ENCODE measurements at regions not wholly inside any gene's neighbourhood (a gene's known extent, or its start where the extent isn't known, plus 50 kb on each side); places are given as distances from the start of the nearest gene placed in this dataset.

GRCh38 chr16:77660311-77660710 is 62.0 kb upstream of the NUDT7 start:
- no peak for FAIRE-seq
- DNase-seq (ENCODE audit: low spot score), result peak; percentile 10

DNA sequence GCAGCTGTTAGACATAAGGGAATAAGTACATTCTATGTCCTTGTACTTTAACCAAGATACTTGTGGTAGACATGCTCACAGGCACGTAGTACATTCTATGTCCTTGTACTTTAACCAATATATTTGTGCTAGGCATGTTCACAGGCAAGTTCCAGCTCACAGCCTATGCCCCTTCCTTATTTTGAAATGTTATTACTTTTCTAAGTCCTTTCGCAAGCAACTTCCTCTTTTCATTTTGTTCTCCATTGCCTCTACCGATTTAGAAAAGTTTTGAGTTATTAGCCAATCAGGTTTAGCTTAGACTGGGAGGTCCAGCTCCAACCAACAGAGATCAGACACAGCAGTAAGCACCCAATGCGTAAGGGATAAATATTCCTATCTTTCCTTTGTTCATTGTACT is 60.1 kb upstream of the NUDT7 start:
- FAIRE-seq (no peak), DNase-seq (ENCODE audit: low spot score) (no peak)

DNA sequence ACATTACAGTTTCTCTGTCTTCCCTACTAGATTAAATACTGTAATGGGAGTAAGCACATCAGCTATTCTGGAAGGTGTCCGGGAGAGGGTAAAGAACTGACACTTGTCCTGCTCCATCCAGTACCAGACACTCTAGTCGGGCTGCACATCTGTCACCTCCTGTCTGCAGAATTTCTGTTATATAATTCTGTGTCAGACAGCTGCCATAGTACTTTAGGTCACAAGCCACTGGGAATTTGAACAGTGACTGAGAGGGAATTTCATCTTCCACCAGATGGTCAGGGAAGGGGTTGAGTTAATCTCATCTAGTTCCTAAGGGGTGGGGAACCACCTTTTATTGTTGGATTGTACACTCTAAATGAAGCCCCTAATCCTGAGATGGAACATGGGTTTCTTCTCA is 58.6 kb upstream of the NUDT7 start:
- FAIRE-seq (no peak), DNase-seq (ENCODE audit: low spot score) (no peak)

DNA sequence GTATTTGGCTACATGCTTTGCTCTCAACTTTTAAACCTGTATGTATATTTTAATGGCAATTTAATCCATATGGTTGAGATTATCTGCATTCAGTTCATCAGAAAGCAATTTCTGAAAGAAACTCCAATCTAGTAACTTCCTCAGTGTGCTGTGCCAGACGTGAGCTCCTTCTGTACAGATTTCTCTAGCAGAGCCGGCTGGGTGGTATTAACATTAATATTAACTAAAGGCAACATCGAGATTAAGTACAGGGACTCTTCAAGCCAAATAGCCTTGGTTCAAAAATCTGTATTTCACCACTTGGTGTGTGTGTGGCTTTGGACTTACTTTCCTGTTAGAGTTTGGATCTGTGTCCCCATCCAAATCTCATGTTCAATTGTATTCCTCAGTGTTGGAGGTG is 55.5 kb upstream of the NUDT7 start:
- FAIRE-seq (no peak), DNase-seq (ENCODE audit: low spot score) (no peak)

DNA sequence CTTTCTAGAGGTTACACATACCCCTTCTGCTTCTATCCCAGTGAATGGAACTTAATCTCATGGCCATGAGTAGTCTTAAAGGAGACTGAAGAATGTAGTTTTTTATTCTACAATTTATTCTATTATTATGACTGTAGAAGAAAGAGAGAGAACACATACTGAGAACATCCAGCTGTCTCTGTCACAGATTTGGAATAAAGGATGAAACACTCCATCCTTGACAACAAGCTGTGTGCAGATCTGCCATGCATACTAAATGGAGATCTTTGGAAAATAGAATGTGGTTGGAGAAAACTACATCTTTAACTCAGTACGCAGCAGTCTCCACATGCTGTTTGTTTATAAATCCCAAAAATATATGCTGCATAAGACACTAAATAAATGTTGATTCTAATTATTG is 54.1 kb upstream of the NUDT7 start:
- no peak for DNase-seq (ENCODE audit: low spot score)
- no peak for FAIRE-seq

GRCh38 chr16:77669057-77669456 is 53.3 kb upstream of the NUDT7 start:
- DNase-seq (ENCODE audit: low spot score) (no peak), FAIRE-seq (no peak)

Measured in RCC 7860 (cell line).